ENCODE measurements at regions not wholly inside any gene's neighbourhood (a gene's known extent, or its start where the extent isn't known, plus 50 kb on each side); places are given as distances from the start of the nearest gene placed in this dataset.

- DNase-seq: no peak
Measured at GRCh38 chr6:79763301-79763700, 132.2 kb downstream of the SH3BGRL2 start.

GRCh38 chr6:79762370-79762769 is 131.2 kb downstream of the SH3BGRL2 start:
- no peak for DNase-seq

DNA sequence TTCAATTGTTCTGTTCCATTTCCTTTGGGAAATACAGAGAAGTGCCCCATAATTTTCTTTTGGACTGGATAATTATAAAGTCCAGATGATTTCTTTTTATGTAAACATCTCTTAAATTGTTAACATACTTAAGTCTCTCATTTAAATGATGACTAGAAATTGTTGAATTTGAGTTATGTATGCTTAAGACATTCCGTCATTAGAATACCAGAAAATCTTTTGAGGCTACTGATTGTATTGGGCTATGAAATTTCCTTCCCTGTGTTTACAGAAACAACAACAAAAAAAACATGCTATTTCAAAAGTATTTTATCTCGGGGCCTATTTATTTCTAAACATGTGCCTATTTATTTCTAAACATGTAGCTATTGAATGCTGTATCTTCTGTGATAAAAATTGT is 125.4 kb downstream of the SH3BGRL2 start:
- no peak for DNase-seq

GRCh38 chr6:79755967-79756366 is 124.8 kb downstream of the SH3BGRL2 start:
- DNase-seq: no peak
